Spleen (tissue), 11 donors: ENCODE measurements at regions not wholly inside any gene's neighbourhood (a gene's known extent, or its start where the extent isn't known, plus 50 kb on each side); places are given as distances from the start of the nearest gene placed in this dataset.

Experiments used
- DNase-seq: peaks from one replicate; pipeline ENCODE4 v3.0.0-alpha.2; 2020
- H3K27ac ChIP-seq, 8 donors: fragments of 200-600 bp; sonication (generic) in 7 of 8; 1 replicate in 4 of 8; 2 replicates in 4 of 8; pipeline versions ENCODE4 v1.5.0 to v1.8.0; 2016 to 2021; ENCODE audit warnings: inconsistent platforms in 4 of 8, mild to moderate bottlenecking in 4 of 8, moderate library complexity in 1 of 8
- H3K27me3 ChIP-seq, 7 donors: fragments of 200-600 bp; sonication (generic) in 6 of 7; replicated peaks in 1 of 7; 1 replicate in 4 of 7; 2 replicates in 3 of 7; pipeline versions ENCODE4 v1.5.0 to v1.8.0; 2016 to 2021; ENCODE audit warnings: inconsistent platforms in 3 of 7, mild to moderate bottlenecking in 1 of 7
- H3K36me3 ChIP-seq, 6 donors: fragments of 200-600 bp; sonication (generic) in 5 of 6; 1 replicate in 4 of 6; 2 replicates in 2 of 6; pipeline versions ENCODE4 v1.5.0 to v1.8.0; 2016 to 2021; ENCODE audit warnings: inconsistent platforms in 2 of 6
- H3K4me1 ChIP-seq, 6 donors: fragments of 200-600 bp; sonication (generic) in 5 of 6; 1 replicate in 3 of 6; 2 replicates in 3 of 6; pipeline versions ENCODE4 v1.5.0 to v1.8.0; 2016 to 2021; ENCODE audit warnings: inconsistent platforms in 3 of 6
- H3K4me3 ChIP-seq, 8 donors: fragments of 200-600 bp; sonication (generic) in 7 of 8; 1 replicate in 4 of 8; 2 replicates in 4 of 8; pipeline versions ENCODE4 v1.5.0 to v1.8.0; 2016 to 2021; ENCODE audit warnings: inconsistent platforms in 4 of 8, mild to moderate bottlenecking in 4 of 8, moderate library complexity in 2 of 8
- H3K9me3 ChIP-seq, 8 donors: fragments of 200-600 bp; sonication (generic) in 7 of 8; 1 replicate in 4 of 8; 2 replicates in 4 of 8; pipeline versions ENCODE4 v1.5.0 to v1.8.0; 2016 to 2021; ENCODE audit warnings: inconsistent platforms in 4 of 8
- POLR2A ChIP-seq, 3 donors: fragments of 450-650 bp; IDR thresholded peaks; one replicate each; pipeline ENCODE4 v1.5.1; 2017; ENCODE audit warnings: antibody characterized with exemption in 3 of 3, mild to moderate bottlenecking in 1 of 3
- POLR2AphosphoS5 ChIP-seq, 3 donors: sonication (generic); formaldehyde crosslinking; IDR thresholded peaks; one replicate each; pipeline ENCODE4 v1.5.1; 2017; ENCODE audit warnings: antibody characterized with exemption in 3 of 3
- WGBS, 5 donors: extraction: QIAGEN DNeasy Blood & Tissue Kit in 3 of 5; methylation state at CpG; one replicate each; pipeline versions ENCODE4 v1.1.5 to v1.1.7; 2013 to 2018; 5-methylcytosine and 5-hydroxymethylcytosine counted together
- intact Hi-C: fragments of 100-400 bp; cut with DNase I; formaldehyde crosslinking; loops from one replicate; pipeline ENCODE4 v1.15.0; 2023; ENCODE audit warnings: low total_unique reads
- TF ChIP-seq, protein P1 (sequence below), 11 experiments: fragments of 200-600 bp in 7 of 11; fragments of 450-650 bp in 4 of 11; sonication (generic) in 4 of 11; IDR thresholded peaks in 8 of 11; conservative IDR thresholded peaks in 3 of 11; 1 replicate in 7 of 11; 2 replicates in 4 of 11; pipeline versions ENCODE4 v1.4.0 to v1.8.0; 2016 to 2021; ENCODE audit warnings: antibody characterized with exemption in 11 of 11, inconsistent platforms in 4 of 11, mild to moderate bottlenecking in 1 of 11
- donor health status: healthy with polysubstance abuse.
- donor health status: DM: no; HTN: no; CAD: no; lungs with moderate emphysema.
- donor health status: DM: no; HTN: no; CAD: no.
- donor health status: Bipolar disorder and iron deficiency.
- donor health status: healthy.
- donor health status: DM: no; HTN: no; CAD: no.
- donor health status: DM: yes; HTN: yes; CAD: no.

DNA sequence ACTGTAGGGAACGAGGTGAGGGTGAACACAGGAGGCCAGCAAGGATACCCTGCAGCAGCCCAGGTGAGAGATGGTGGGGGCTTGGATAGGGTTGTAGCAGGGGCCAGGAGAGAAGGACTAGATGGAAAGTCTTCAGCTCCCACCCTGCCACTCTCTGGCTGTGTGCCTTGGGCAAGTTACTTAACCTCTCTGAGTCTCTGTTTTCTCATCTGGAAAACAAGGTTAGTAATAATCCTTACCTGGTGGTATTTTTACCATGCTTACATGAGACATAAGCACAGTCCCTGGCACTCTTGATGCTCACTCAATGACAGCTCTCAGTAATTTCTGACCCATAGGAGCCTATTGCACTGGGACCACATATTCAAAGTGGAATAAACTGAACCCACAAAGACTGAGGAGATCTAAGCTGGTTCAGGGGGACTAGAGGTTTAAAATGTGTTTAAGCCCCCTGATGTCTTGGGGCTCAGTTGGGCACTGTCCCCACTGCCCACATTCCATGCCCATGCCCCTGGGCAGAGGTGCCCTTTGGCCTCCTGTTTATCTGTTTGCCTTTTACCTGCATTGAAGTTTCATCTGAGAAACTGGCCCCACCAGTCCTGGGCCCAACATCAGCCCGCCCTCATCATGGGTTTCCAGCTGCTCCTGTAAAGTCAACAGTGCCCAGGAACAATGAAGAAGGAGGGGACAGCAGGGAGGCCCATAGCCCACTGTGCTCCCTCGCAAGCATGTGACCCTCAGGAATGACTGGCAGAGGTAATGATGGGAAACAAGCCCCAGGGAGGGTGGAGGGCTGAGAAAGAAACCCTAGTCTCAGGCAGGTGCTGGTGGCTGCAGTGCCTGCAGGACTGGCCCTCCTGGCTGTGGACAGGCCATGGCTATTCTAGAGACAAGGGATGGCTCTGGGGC, 104.0 kb downstream of the VEGFA start:
- DNase-seq = no peak
- H3K9me3 ChIP-seq = no peaks in the 10 kb centered on the region
- H3K4me1 ChIP-seq = no peaks in the 10 kb centered on the region
- WGBS, 5 donors = 80 to 93% (median 88%) methylated on average over 3 of the region's 3 CpGs
- no peak overlapping the region for H3K27ac ChIP-seq
- H3K36me3 ChIP-seq = no peaks in the 10 kb centered on the region
- intact Hi-C loops = no loop called here
- H3K4me3 ChIP-seq = no peak overlapping the region
- no peak for TF ChIP-seq POLR2AphosphoS5 (IDR thresholded peaks at IDR 0.05)
- no peak for TF ChIP-seq POLR2A (IDR thresholded peaks at IDR 0.05)
- TF ChIP-seq, protein P1, sequence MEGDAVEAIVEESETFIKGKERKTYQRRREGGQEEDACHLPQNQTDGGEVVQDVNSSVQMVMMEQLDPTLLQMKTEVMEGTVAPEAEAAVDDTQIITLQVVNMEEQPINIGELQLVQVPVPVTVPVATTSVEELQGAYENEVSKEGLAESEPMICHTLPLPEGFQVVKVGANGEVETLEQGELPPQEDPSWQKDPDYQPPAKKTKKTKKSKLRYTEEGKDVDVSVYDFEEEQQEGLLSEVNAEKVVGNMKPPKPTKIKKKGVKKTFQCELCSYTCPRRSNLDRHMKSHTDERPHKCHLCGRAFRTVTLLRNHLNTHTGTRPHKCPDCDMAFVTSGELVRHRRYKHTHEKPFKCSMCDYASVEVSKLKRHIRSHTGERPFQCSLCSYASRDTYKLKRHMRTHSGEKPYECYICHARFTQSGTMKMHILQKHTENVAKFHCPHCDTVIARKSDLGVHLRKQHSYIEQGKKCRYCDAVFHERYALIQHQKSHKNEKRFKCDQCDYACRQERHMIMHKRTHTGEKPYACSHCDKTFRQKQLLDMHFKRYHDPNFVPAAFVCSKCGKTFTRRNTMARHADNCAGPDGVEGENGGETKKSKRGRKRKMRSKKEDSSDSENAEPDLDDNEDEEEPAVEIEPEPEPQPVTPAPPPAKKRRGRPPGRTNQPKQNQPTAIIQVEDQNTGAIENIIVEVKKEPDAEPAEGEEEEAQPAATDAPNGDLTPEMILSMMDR (IDR thresholded peaks at IDR 0.05 in 8 of 11, conservative IDR thresholded peaks at IDR 0.05 in 3 of 11) = no peak
- peaks cover 0 to 4% (median 0%) of the 10 kb centered on the region in 7 donors for H3K27me3 ChIP-seq

DNA sequence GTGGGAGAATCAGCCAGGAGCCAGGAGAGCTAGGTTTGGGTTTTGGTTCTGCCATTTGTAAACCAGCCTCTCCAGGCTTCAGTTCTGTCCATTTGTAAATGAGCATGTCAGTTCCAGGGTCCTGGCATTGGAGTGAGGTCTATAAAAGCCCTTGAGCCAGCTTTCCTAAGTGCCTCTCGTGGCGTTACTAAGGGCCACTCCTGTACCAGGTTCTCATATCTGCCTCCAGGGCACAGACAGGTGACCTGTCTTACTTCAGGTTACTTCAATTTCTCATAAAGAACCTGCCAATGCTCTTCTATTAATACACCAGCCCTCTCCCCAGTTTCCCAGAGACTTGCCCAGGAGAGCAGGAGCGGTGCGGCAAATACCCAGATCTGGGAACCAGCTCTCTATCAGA, 101.9 kb downstream of the VEGFA start:
- Histone ChIP-seq H3K27ac (no peak overlapping the region), H3K36me3 (no peaks in the 10 kb centered on the region), H3K4me1 (no peaks in the 10 kb centered on the region), H3K9me3 (no peaks in the 10 kb centered on the region), H3K27me3 (peaks cover 0 to 4% (median 0%) of the 10 kb centered on the region in 7 donors), H3K4me3 (no peak overlapping the region)
- TF ChIP-seq, protein P1 (IDR thresholded peaks at IDR 0.05 in 8 of 11, conservative IDR thresholded peaks at IDR 0.05 in 3 of 11) = no peak
- no peak for TF ChIP-seq POLR2AphosphoS5 (IDR thresholded peaks at IDR 0.05)
- TF ChIP-seq POLR2A (IDR thresholded peaks at IDR 0.05) = no peak
- intact Hi-C loops = no loop called here
- no peak for DNase-seq
- WGBS, 5 donors = 95 to 98% (median 97%) methylated on average over 4 of the region's 4 CpGs

- no peaks in the 10 kb centered on the region for H3K9me3 ChIP-seq
- H3K4me1 ChIP-seq = no peaks in the 10 kb centered on the region
- H3K36me3 ChIP-seq = no peaks in the 10 kb centered on the region
- WGBS, 5 donors = 61 to 87% (median 77%) methylated on average over 1 of the region's 1 CpG
- H3K27ac ChIP-seq = no peak overlapping the region
- DNase-seq = no peak
- intact Hi-C loops = no loop called here
- peaks cover 0 to 4% (median 0%) of the 10 kb centered on the region in 7 donors for H3K27me3 ChIP-seq
- H3K4me3 ChIP-seq = no peak overlapping the region
- TF ChIP-seq, protein P1 (IDR thresholded peaks at IDR 0.05 in 8 of 11, conservative IDR thresholded peaks at IDR 0.05 in 3 of 11) = no peak
- TF ChIP-seq POLR2AphosphoS5 (IDR thresholded peaks at IDR 0.05) = no peak
- no peak for TF ChIP-seq POLR2A (IDR thresholded peaks at IDR 0.05)
Measured at GRCh38 chr6:43871284-43871683, 101.3 kb downstream of the VEGFA start.

GRCh38 chr6:43870660-43871061, 100.7 kb downstream of the VEGFA start:
- Histone ChIP-seq H3K27me3 (peaks cover 0 to 9% (median 0%) of the 10 kb centered on the region in 7 donors), H3K4me3 (no peak overlapping the region), H3K27ac (no peak overlapping the region), H3K9me3 (no peaks in the 10 kb centered on the region), H3K36me3 (no peaks in the 10 kb centered on the region), H3K4me1 (no peaks in the 10 kb centered on the region)
- 63 to 88% (median 67%) methylated on average over 3 of the region's 3 CpGs for WGBS, 5 donors
- intact Hi-C loops = no loop called here
- no peak for DNase-seq
- TF ChIP-seq, protein P1 (IDR thresholded peaks at IDR 0.05 in 8 of 11, conservative IDR thresholded peaks at IDR 0.05 in 3 of 11) = no peak
- no peak for TF ChIP-seq POLR2A (IDR thresholded peaks at IDR 0.05)
